Thyroid gland (tissue), 4 donors: ENCODE measurements at regions not wholly inside any gene's neighbourhood (a gene's known extent, or its start where the extent isn't known, plus 50 kb on each side); places are given as distances from the start of the nearest gene placed in this dataset.

Source experiments
- CTCF ChIP-seq, 6 experiments: fragments of 200-600 bp in 3 of 6; fragments of 450-650 bp in 3 of 6; sonication (generic) in 3 of 6; IDR thresholded peaks; one replicate each; pipeline ENCODE4 v1.5.1; 2016 to 2019; ENCODE audit warnings: antibody characterized with exemption in 6 of 6, mild to moderate bottlenecking in 2 of 6, inconsistent platforms in 1 of 6, moderate library complexity in 1 of 6
- POLR2A ChIP-seq, 2 donors: fragments of 450-650 bp; IDR thresholded peaks; one replicate each; pipeline ENCODE4 v1.6.1; 2017; ENCODE audit warnings: antibody characterized with exemption in 2 of 2, mild to moderate bottlenecking in 2 of 2, moderate library complexity in 1 of 2

- TF ChIP-seq CTCF (IDR thresholded peaks at IDR 0.05) (no peak), POLR2A (IDR thresholded peaks at IDR 0.05) (no peak)
Measured at GRCh38 chr11:27908621-27909020, 199.3 kb downstream of the KIF18A start.
